ENCODE measurements at regions not wholly inside any gene's neighbourhood (a gene's known extent, or its start where the extent isn't known, plus 50 kb on each side); places are given as distances from the start of the nearest gene placed in this dataset.

GRCh38 chr3:76765511-76765910, 274.4 kb upstream of the ROBO2 start:
- Mint-ChIP-seq H3K27me3 (ENCODE audit: low read depth) (peaks cover 5% of the 10 kb centered on the region), H3K4me1 (ENCODE audit: low read depth) (no peaks in the 10 kb centered on the region), H3K9me3 (ENCODE audit: low read depth) (no peaks in the 10 kb centered on the region), H3K4me3 (ENCODE audit: unreplicated experiment) (no peak overlapping the region), H3K36me3 (ENCODE audit: low read depth) (no peaks in the 10 kb centered on the region), H3K27ac (ENCODE audit: unreplicated experiment) (no peak overlapping the region)
- TF ChIP-seq CTCF (IDR thresholded peaks at IDR 0.05) = no peak
- no peak for DNase-seq (ENCODE audit: low spot score)

- Mint-ChIP-seq H3K36me3 (ENCODE audit: low read depth) (no peaks in the 10 kb centered on the region), H3K4me1 (ENCODE audit: low read depth) (no peaks in the 10 kb centered on the region), H3K9me3 (ENCODE audit: low read depth) (no peaks in the 10 kb centered on the region), H3K27ac (ENCODE audit: unreplicated experiment) (no peak overlapping the region), H3K4me3 (ENCODE audit: unreplicated experiment) (no peak overlapping the region), H3K27me3 (ENCODE audit: low read depth) (peaks cover 2% of the 10 kb centered on the region)
- TF ChIP-seq CTCF (IDR thresholded peaks at IDR 0.05) = no peak
- DNase-seq (ENCODE audit: low spot score) = no peak
Observed at GRCh38 chr3:76768912-76769311, 271.0 kb upstream of the ROBO2 start.

DNA sequence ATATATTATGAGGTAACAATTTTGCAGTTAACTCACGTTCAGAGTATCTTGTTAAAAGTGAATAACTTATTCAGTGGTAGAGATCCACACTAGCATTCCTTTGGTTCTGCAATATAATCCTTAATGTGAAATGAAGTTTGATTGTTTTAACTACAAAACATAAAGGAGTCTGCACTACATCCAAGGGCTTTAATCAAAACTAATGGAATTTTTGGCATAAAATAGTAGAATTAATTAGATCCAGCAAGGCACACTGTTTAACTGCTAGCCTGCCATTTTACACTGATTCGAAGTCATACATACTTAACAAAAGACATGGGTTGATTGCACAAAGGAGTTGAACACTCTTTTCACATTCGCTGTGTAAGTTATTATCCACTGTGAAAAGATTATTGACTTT, 263.0 kb upstream of the ROBO2 start:
- no peak overlapping the region for H3K4me3 Mint-ChIP-seq (ENCODE audit: unreplicated experiment)
- H3K27me3 Mint-ChIP-seq (ENCODE audit: low read depth) = peaks cover 6% of the 10 kb centered on the region
- peaks cover 14% of the 10 kb centered on the region for H3K9me3 Mint-ChIP-seq (ENCODE audit: low read depth)
- H3K4me1 Mint-ChIP-seq (ENCODE audit: low read depth) = no peaks in the 10 kb centered on the region
- H3K27ac Mint-ChIP-seq (ENCODE audit: unreplicated experiment) = no peak overlapping the region
- no peak for TF ChIP-seq CTCF (IDR thresholded peaks at IDR 0.05)
- no peak for DNase-seq (ENCODE audit: low spot score)
- no peaks in the 10 kb centered on the region for H3K36me3 Mint-ChIP-seq (ENCODE audit: low read depth)

- Mint-ChIP-seq H3K4me3 (ENCODE audit: unreplicated experiment) (no peak overlapping the region), H3K27me3 (ENCODE audit: low read depth) (peaks cover 8% of the 10 kb centered on the region), H3K4me1 (ENCODE audit: low read depth) (no peaks in the 10 kb centered on the region), H3K9me3 (ENCODE audit: low read depth) (peaks cover 8% of the 10 kb centered on the region), H3K36me3 (ENCODE audit: low read depth) (no peaks in the 10 kb centered on the region), H3K27ac (ENCODE audit: unreplicated experiment) (no peak overlapping the region)
- DNase-seq (ENCODE audit: low spot score) = no peak
- no peak for TF ChIP-seq CTCF (IDR thresholded peaks at IDR 0.05)
Observed at GRCh38 chr3:76788206-76788605, 251.7 kb upstream of the ROBO2 start.

- Mint-ChIP-seq H3K9me3 (ENCODE audit: low read depth) (peaks cover under 1% of the 10 kb centered on the region), H3K27ac (ENCODE audit: unreplicated experiment) (no peak overlapping the region), H3K27me3 (ENCODE audit: low read depth) (peaks cover 5% of the 10 kb centered on the region), H3K4me3 (ENCODE audit: unreplicated experiment) (no peak overlapping the region), H3K36me3 (ENCODE audit: low read depth) (no peaks in the 10 kb centered on the region), H3K4me1 (ENCODE audit: low read depth) (no peaks in the 10 kb centered on the region)
- TF ChIP-seq CTCF (IDR thresholded peaks at IDR 0.05) = no peak
- DNase-seq (ENCODE audit: low spot score) = no peak
Observed at GRCh38 chr3:76789237-76789636, 250.7 kb upstream of the ROBO2 start.

Data from chondrocyte (in vitro differentiated cells).